Peyer's patch (tissue), 4 donors: ENCODE measurements at regions not wholly inside any gene's neighbourhood (a gene's known extent, or its start where the extent isn't known, plus 50 kb on each side); places are given as distances from the start of the nearest gene placed in this dataset.

Experiments used
- CTCF ChIP-seq, 6 experiments: fragments of 450-650 bp in 4 of 6; fragments of 200-600 bp in 2 of 6; sonication (generic) in 1 of 6; IDR thresholded peaks; one replicate each; pipeline ENCODE4 v1.5.1; 2017 to 2019; ENCODE audit warnings: antibody characterized with exemption in 6 of 6, mild to moderate bottlenecking in 3 of 6, moderate library complexity in 1 of 6
- POLR2A ChIP-seq, 2 donors: fragments of 450-650 bp; IDR thresholded peaks; one replicate each; pipeline ENCODE4 v1.5.1; 2017; ENCODE audit warnings: antibody characterized with exemption in 2 of 2, mild to moderate bottlenecking in 2 of 2, moderate library complexity in 2 of 2

GRCh38 chr13:105595471-105595870 lies 940.0 kb downstream of the EFNB2 start:
- no peak for TF ChIP-seq CTCF (IDR thresholded peaks at IDR 0.05)
- no peak for TF ChIP-seq POLR2A (IDR thresholded peaks at IDR 0.05)
